HCT116 (cell line): ENCODE measurements at regions not wholly inside any gene's neighbourhood (a gene's known extent, or its start where the extent isn't known, plus 50 kb on each side); places are given as distances from the start of the nearest gene placed in this dataset.

Experiments used
- ATAC-seq: fragments of 200-7000 bp; cut with Tn5 transposase; 2 replicates; pipeline ENCODE4 v1.9.1; 2020; ENCODE audit warnings: mild to moderate bottlenecking, moderate library complexity
- BruUV-seq: library from RNA; stranded (reverse); fragments of 400-500 nt; replicated peaks from 2 replicates; lab custom pipeline; 2021; lab: Mats Ljungman, UMichigan
- CTCF ChIA-PET: fragments of 300-600 bp; sonication (Branson Sonifier 250); formaldehyde crosslinking; loops from one replicate; lab custom pipeline; 2021; ENCODE audit warnings: antibody characterized with exemption; lab: Charles Lee
- POLR2A ChIA-PET: fragments of 300-600, 350-600 bp; sonication (Branson Sonifier 250); formaldehyde crosslinking; loops from one replicate; lab custom pipeline; 2021; ENCODE audit warnings: antibody characterized with exemption; lab: Charles Lee
- RAD21 ChIA-PET, 2 experiments: fragments of 300-600 bp; sonication (Branson Sonifier 250); formaldehyde crosslinking; loops; one replicate each; lab custom pipeline; 2023; ENCODE audit warnings: low total read pairs in 2 of 2; ENCODE audit not compliant: uncharacterized antibody in 2 of 2, unreplicated experiment in 2 of 2, low non-redundant PET in 1 of 2; lab: Charles Lee
- DNase-seq: peaks from one replicate; pipeline ENCODE4 v3.0.0-alpha.2; 2010; ENCODE audit warnings: low read depth, low spot score
- H2AFZ ChIP-seq: fragments of 200-600 bp; shearing (Covaris generic), sonication (generic); 2 replicates; pipeline ENCODE4 v1.6.1; 2017; ENCODE audit warnings: low read depth, mixed run types, mixed read lengths, antibody characterized with exemption, low read length; ENCODE audit not compliant: poor library complexity, severe bottlenecking
- H3K27ac ChIP-seq: 2 replicates; pipeline ENCODE4 v1.5.1; 2012; ENCODE audit warnings: low read depth, low read length
- H3K27me3 ChIP-seq: fragments of 200-600 bp; sonication (generic); 2 replicates; pipeline ENCODE4 v1.6.1; 2016; ENCODE audit warnings: mixed run types, low read length, mixed read lengths; ENCODE audit not compliant: insufficient read depth
- H3K36me3 ChIP-seq, 2 experiments: fragments of 200-500 bp in 1 of 2; fragments of 200-600 bp in 1 of 2; sonication (Bioruptor generic) in 1 of 2; sonication (generic) in 1 of 2; 2 replicates each; pipeline versions ENCODE4 v1.5.1 to v1.6.1; 2014 to 2016; ENCODE audit warnings: low read length in 2 of 2, inconsistent platforms in 1 of 2, mixed read lengths in 1 of 2, mixed run types in 1 of 2; ENCODE audit not compliant: insufficient read depth in 2 of 2, control insufficient read depth in 1 of 2
- H3K4me1 ChIP-seq, 2 experiments: fragments of 200-600 bp in 1 of 2; sonication (generic) in 1 of 2; 2 replicates each; pipeline versions ENCODE4 v1.5.1 to v1.6.1; 2012 to 2017; ENCODE audit warnings: low read length in 2 of 2, inconsistent platforms in 1 of 2, mild to moderate bottlenecking in 1 of 2, mixed read lengths in 1 of 2, mixed run types in 1 of 2, moderate library complexity in 1 of 2; ENCODE audit not compliant: insufficient read depth in 2 of 2, control insufficient read depth in 1 of 2
- H3K4me2 ChIP-seq: fragments of 200-600 bp; sonication (generic); 2 replicates; pipeline ENCODE4 v1.6.1; 2017; ENCODE audit warnings: mixed run types, low read length, mixed read lengths
- H3K4me3 ChIP-seq, 2 experiments: fragments of 200-600 bp in 1 of 2; sonication (generic) in 1 of 2; replicated peaks in 1 of 2; 2 replicates each; pipeline ENCODE4 v1.5.1; 2011 to 2016; ENCODE audit warnings: low read length in 2 of 2, control low read depth in 1 of 2, low read depth in 1 of 2, mild to moderate bottlenecking in 1 of 2, mixed read lengths in 1 of 2, mixed run types in 1 of 2
- H3K79me2 ChIP-seq: fragments of 200-600 bp; sonication (generic); 2 replicates; pipeline ENCODE4 v1.6.1; 2017; ENCODE audit warnings: mild to moderate bottlenecking, mixed run types, low read length, moderate library complexity, mixed read lengths; ENCODE audit not compliant: insufficient read depth
- H3K9ac ChIP-seq: fragments of 200-600 bp; sonication (generic); 2 replicates; pipeline ENCODE4 v1.6.1; 2016; ENCODE audit warnings: low read length, mixed read lengths
- H3K9me2 ChIP-seq: fragments of 200-600 bp; sonication (generic), shearing (Covaris generic); 2 replicates; pipeline ENCODE4 v1.6.1; 2017; ENCODE audit warnings: mixed run types, mild to moderate bottlenecking, moderate library complexity; ENCODE audit not compliant: insufficient read depth
- H3K9me3 ChIP-seq, 2 experiments: fragments of 200-500 bp in 1 of 2; fragments of 200-600 bp in 1 of 2; sonication (Bioruptor generic) in 1 of 2; sonication (generic) in 1 of 2; 2 replicates each; pipeline ENCODE4 v1.6.1; 2014 to 2017; ENCODE audit warnings: low read length in 2 of 2, mixed read lengths in 2 of 2, inconsistent platforms in 1 of 2, low read depth in 1 of 2, mild to moderate bottlenecking in 1 of 2, mixed run types in 1 of 2, moderate library complexity in 1 of 2; ENCODE audit not compliant: control insufficient read depth in 1 of 2, insufficient read depth in 1 of 2
- H4K20me1 ChIP-seq: fragments of 200-600 bp; sonication (generic), shearing (Covaris generic); 2 replicates; pipeline ENCODE4 v1.6.1; 2017; ENCODE audit warnings: mixed run types, mild to moderate bottlenecking, moderate library complexity; ENCODE audit not compliant: insufficient read depth
- CEBPB ChIP-seq: IDR thresholded peaks from 2 replicates; pipeline ENCODE4 v1.6.1; 2012; ENCODE audit warnings: low read depth
- CTCF ChIP-seq, 3 experiments: fragments of 200-600 bp in 1 of 3; sonication (generic) in 1 of 3; IDR thresholded peaks in 2 of 3; conservative IDR thresholded peaks in 1 of 3; 2 replicates each; pipeline ENCODE4 v1.5.1; 2012 to 2017; ENCODE audit warnings: low read depth in 2 of 3, low read length in 2 of 3, antibody characterized with exemption in 1 of 3, borderline replicate concordance in 1 of 3, control low read depth in 1 of 3, mild to moderate bottlenecking in 1 of 3, mixed read lengths in 1 of 3, mixed run types in 1 of 3, moderate library complexity in 1 of 3; ENCODE audit not compliant: insufficient read depth in 1 of 3
- ELF1 ChIP-seq: IDR thresholded peaks from 2 replicates; pipeline ENCODE4 v1.6.1; 2012; ENCODE audit warnings: low read depth, borderline replicate concordance
- EZH2phosphoT487 ChIP-seq: fragments of 200-600 bp; IDR thresholded peaks from 2 replicates; pipeline ENCODE4 v1.6.1; 2018; ENCODE audit warnings: antibody characterized with exemption, borderline replicate concordance
- FOSL1 ChIP-seq: IDR thresholded peaks from 2 replicates; pipeline ENCODE4 v1.6.1; 2012; ENCODE audit warnings: low read depth
- JUND ChIP-seq: IDR thresholded peaks from 2 replicates; pipeline ENCODE4 v1.6.1; 2012
- MAX ChIP-seq: IDR thresholded peaks from 2 replicates; pipeline ENCODE4 v1.6.1; 2012
- RAD21 ChIP-seq: IDR thresholded peaks from 2 replicates; pipeline ENCODE4 v1.6.1; 2012; ENCODE audit warnings: low read depth, mild to moderate bottlenecking
- REST ChIP-seq: IDR thresholded peaks from 2 replicates; pipeline ENCODE4 v1.6.1; 2012; ENCODE audit warnings: low read depth
- SIN3A ChIP-seq: IDR thresholded peaks from 2 replicates; pipeline ENCODE4 v1.6.1; 2012; ENCODE audit warnings: low read depth
- YY1 ChIP-seq: IDR thresholded peaks from 2 replicates; pipeline ENCODE4 v1.6.1; 2011; ENCODE audit warnings: low read length, low read depth, moderate library complexity, mild to moderate bottlenecking; ENCODE audit not compliant: insufficient replicate concordance; ENCODE audit errors: extremely low read depth
- intact Hi-C: fragments of 100-400 bp; cut with micrococcal nuclease; formaldehyde crosslinking; loops from 2 replicates; pipeline ENCODE4 v1.10.0; 2022

- no peak overlapping the region for H3K27ac ChIP-seq
- H3K4me3 ChIP-seq: no peak overlapping the region
- H3K27me3 ChIP-seq: no peaks in the 10 kb centered on the region
- intact Hi-C loops: no loop called here
- TF ChIP-seq MAX: no peak
- TF ChIP-seq SIN3A: no peak
- H3K4me1 ChIP-seq: peaks cover 15 to 34% of the 10 kb centered on the region in 2 experiments
- 0 out of 4 replicates have a peak, but pooled peaks cover 0 to 4% of the 10 kb centered on the region in 2 experiments for H3K36me3 ChIP-seq
- ChIA-PET POLR2A (no interaction called here), CTCF (no interaction called here), RAD21 (no interaction called here)
- DNase-seq: no peak
- no peak overlapping the region for H3K4me2 ChIP-seq
- H3K9me3 ChIP-seq: 0 out of 4 replicates have a peak, but pooled peaks cover 0 to 10% of the 10 kb centered on the region in 2 experiments
- no peaks in the 10 kb centered on the region for H3K9me2 ChIP-seq
- no peak overlapping the region for H2AFZ ChIP-seq
- no peaks in the 10 kb centered on the region for H4K20me1 ChIP-seq
- BruUV-seq: no TSS peak
- H3K79me2 ChIP-seq: no peaks in the 10 kb centered on the region
- ATAC-seq: no peak
- no peak overlapping the region for H3K9ac ChIP-seq
Observed at GRCh38 chr4:41321216-41321945, 64.7 kb downstream of the UCHL1 start.

GRCh38 chr4:41322617-41323016, 65.9 kb downstream of the UCHL1 start:
- RAD21 ChIA-PET: no interaction called here
- no peak overlapping the region for H3K4me2 ChIP-seq
- peaks cover 15 to 34% of the 10 kb centered on the region in 2 experiments for H3K4me1 ChIP-seq
- H2AFZ ChIP-seq: no peak overlapping the region
- H3K27ac ChIP-seq: no peak overlapping the region
- H3K79me2 ChIP-seq: no peaks in the 10 kb centered on the region
- no peak for TF ChIP-seq CTCF (IDR thresholded peaks at IDR 0.05 in 2 of 3, conservative IDR thresholded peaks at IDR 0.05 in 1 of 3; ENCODE audit: borderline replicate concordance in 1 of 3, insufficient read depth in 1 of 3, low read depth in 2 of 3, low read length in 2 of 3)
- TF ChIP-seq RAD21: no peak
- no peak for TF ChIP-seq ELF1
- no peak for TF ChIP-seq JUND
- TF ChIP-seq CEBPB: no peak
- no peak for TF ChIP-seq REST
- no peak for TF ChIP-seq EZH2phosphoT487
- TF ChIP-seq YY1: no peak
- TF ChIP-seq FOSL1: no peak
- TF ChIP-seq SIN3A: no peak
- DNase-seq: no peak
- CTCF ChIA-PET: no interaction called here
- BruUV-seq: no TSS peak
- no peaks in the 10 kb centered on the region for H4K20me1 ChIP-seq
- intact Hi-C loops: no loop called here
- no peak overlapping the region for H3K9ac ChIP-seq
- POLR2A ChIA-PET: no interaction called here
- H3K4me3 ChIP-seq: no peak overlapping the region
- ATAC-seq: no peak
- H3K36me3 ChIP-seq: 0 out of 4 replicates have a peak, but pooled peaks cover 0 to 4% of the 10 kb centered on the region in 2 experiments
- 0 out of 4 replicates have a peak, but pooled peaks cover 0 to 10% of the 10 kb centered on the region in 2 experiments for H3K9me3 ChIP-seq
- H3K9me2 ChIP-seq: no peaks in the 10 kb centered on the region
- no peaks in the 10 kb centered on the region for H3K27me3 ChIP-seq
